Tibial nerve (tissue), 4 donors: ENCODE measurements at regions not wholly inside any gene's neighbourhood (a gene's known extent, or its start where the extent isn't known, plus 50 kb on each side); places are given as distances from the start of the nearest gene placed in this dataset.

Experiments
- EP300 ChIP-seq, 2 donors: sonication (generic); formaldehyde crosslinking; IDR thresholded peaks; one replicate each; pipeline ENCODE4 v1.6.1; 2017; ENCODE audit warnings: antibody characterized with exemption in 2 of 2, mild to moderate bottlenecking in 1 of 2
- POLR2A ChIP-seq, 2 donors: fragments of 450-650 bp; IDR thresholded peaks; one replicate each; pipeline ENCODE4 v1.6.1; 2017; ENCODE audit warnings: antibody characterized with exemption in 2 of 2, mild to moderate bottlenecking in 2 of 2, moderate library complexity in 2 of 2
- TF ChIP-seq, protein P1 (sequence below), 5 experiments: fragments of 200-600 bp in 3 of 5; fragments of 450-650 bp in 2 of 5; sonication (generic) in 3 of 5; IDR thresholded peaks; one replicate each; pipeline ENCODE4 v1.5.1; 2016 to 2019; ENCODE audit warnings: antibody characterized with exemption in 5 of 5, mild to moderate bottlenecking in 3 of 5, moderate library complexity in 2 of 5

- TF ChIP-seq POLR2A (IDR thresholded peaks at IDR 0.05) (no peak), EP300 (IDR thresholded peaks at IDR 0.05) (no peak)
- TF ChIP-seq, protein P1, sequence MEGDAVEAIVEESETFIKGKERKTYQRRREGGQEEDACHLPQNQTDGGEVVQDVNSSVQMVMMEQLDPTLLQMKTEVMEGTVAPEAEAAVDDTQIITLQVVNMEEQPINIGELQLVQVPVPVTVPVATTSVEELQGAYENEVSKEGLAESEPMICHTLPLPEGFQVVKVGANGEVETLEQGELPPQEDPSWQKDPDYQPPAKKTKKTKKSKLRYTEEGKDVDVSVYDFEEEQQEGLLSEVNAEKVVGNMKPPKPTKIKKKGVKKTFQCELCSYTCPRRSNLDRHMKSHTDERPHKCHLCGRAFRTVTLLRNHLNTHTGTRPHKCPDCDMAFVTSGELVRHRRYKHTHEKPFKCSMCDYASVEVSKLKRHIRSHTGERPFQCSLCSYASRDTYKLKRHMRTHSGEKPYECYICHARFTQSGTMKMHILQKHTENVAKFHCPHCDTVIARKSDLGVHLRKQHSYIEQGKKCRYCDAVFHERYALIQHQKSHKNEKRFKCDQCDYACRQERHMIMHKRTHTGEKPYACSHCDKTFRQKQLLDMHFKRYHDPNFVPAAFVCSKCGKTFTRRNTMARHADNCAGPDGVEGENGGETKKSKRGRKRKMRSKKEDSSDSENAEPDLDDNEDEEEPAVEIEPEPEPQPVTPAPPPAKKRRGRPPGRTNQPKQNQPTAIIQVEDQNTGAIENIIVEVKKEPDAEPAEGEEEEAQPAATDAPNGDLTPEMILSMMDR (IDR thresholded peaks at IDR 0.05), result no peak
These were observed 450.9 kb upstream of the NR3C2 start for GRCh38 chr4:148893095-148893494.
